Activated T-helper 17 cell treated with anti-CD3 and anti-CD28 coated beads, Interleukin-2, amount 50 U/mL, for 72 hours (primary cell): ENCODE measurements at regions not wholly inside any gene's neighbourhood (a gene's known extent, or its start where the extent isn't known, plus 50 kb on each side); places are given as distances from the start of the nearest gene placed in this dataset.

ENCODE experiments used
- ATAC-seq: fragments of 150-1000 bp; cut with Tn5 transposase; replicated peaks from 2 replicates; pipeline ENCODE4 v1.10.0; 2021; ENCODE audit warnings: mild to moderate bottlenecking, moderate library complexity
- H3K27ac Mint-ChIP-seq: one replicate; pipeline ENCODE4 v1.8.0; 2022; ENCODE audit warnings: mixed read lengths
- H3K27me3 Mint-ChIP-seq: one replicate; pipeline ENCODE4 v1.8.0; 2022; ENCODE audit warnings: mixed read lengths
- H3K36me3 Mint-ChIP-seq: one replicate; pipeline ENCODE4 v1.8.0; 2022; ENCODE audit warnings: low read depth, mild to moderate bottlenecking, mixed read lengths
- H3K4me1 Mint-ChIP-seq: one replicate; pipeline ENCODE4 v1.8.0; 2022; ENCODE audit warnings: mixed read lengths
- H3K4me3 Mint-ChIP-seq: one replicate; pipeline ENCODE4 v1.8.0; 2022; ENCODE audit warnings: mild to moderate bottlenecking, mixed read lengths
- H3K9me3 Mint-ChIP-seq: one replicate; pipeline ENCODE4 v1.8.0; 2022; ENCODE audit warnings: mixed read lengths

DNA sequence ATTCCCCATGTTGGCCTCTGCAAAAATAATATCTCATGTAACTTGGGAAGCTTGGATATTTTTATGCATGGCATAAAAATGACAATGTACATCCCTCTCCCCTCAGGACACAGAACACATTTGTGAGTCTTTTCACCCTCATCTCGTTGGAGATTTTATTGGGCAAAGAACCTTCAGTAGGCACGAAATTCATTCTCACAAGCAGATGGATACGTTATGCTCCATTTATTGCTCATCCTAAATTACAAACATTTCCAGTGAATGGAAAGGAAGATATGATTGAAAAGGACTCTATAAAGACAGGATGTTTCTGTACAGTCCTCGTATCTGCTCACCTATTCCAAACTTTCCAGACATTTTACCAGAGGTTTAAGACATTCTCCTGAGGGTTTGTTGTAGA is 1175.8 kb downstream of the UQCRFS1 start:
- Mint-ChIP-seq H3K27me3 (no peaks in the 10 kb centered on the region), H3K27ac (no peak overlapping the region), H3K4me1 (no peaks in the 10 kb centered on the region), H3K36me3 (no peaks in the 10 kb centered on the region), H3K9me3 (peaks cover 3% of the 10 kb centered on the region), H3K4me3 (no peak overlapping the region)
- ATAC-seq = no peak

GRCh38 chr19:28036486-28036885 is 1176.5 kb downstream of the UQCRFS1 start:
- Mint-ChIP-seq H3K4me3 (no peak overlapping the region), H3K36me3 (no peaks in the 10 kb centered on the region), H3K27me3 (no peaks in the 10 kb centered on the region), H3K27ac (no peak overlapping the region), H3K9me3 (peaks cover 5% of the 10 kb centered on the region), H3K4me1 (no peaks in the 10 kb centered on the region)
- no peak for ATAC-seq

DNA sequence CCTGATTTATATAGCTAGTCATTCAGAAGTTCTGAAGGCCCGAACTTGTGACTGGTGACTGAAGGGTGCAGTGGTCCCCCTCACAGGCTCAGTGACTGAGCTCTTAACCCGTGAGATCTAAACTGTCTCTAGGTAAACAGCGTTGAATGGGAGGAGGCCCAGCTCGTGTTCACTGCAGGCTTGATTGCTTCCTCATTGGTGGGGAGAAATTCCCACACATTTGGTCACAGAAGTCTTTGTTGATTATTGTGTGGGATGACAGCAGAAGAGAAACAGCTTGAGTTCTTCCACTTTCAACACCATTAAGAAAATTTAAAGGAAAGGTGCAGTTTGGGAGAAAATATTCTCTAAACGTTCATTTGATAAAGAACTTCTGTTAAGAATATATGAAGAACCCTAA is 1178.0 kb downstream of the UQCRFS1 start:
- H3K4me3 Mint-ChIP-seq = no peak overlapping the region
- no peak for ATAC-seq
- H3K9me3 Mint-ChIP-seq = peaks cover 5% of the 10 kb centered on the region
- H3K27ac Mint-ChIP-seq = no peak overlapping the region
- no peaks in the 10 kb centered on the region for H3K27me3 Mint-ChIP-seq
- H3K36me3 Mint-ChIP-seq = no peaks in the 10 kb centered on the region
- no peaks in the 10 kb centered on the region for H3K4me1 Mint-ChIP-seq

DNA sequence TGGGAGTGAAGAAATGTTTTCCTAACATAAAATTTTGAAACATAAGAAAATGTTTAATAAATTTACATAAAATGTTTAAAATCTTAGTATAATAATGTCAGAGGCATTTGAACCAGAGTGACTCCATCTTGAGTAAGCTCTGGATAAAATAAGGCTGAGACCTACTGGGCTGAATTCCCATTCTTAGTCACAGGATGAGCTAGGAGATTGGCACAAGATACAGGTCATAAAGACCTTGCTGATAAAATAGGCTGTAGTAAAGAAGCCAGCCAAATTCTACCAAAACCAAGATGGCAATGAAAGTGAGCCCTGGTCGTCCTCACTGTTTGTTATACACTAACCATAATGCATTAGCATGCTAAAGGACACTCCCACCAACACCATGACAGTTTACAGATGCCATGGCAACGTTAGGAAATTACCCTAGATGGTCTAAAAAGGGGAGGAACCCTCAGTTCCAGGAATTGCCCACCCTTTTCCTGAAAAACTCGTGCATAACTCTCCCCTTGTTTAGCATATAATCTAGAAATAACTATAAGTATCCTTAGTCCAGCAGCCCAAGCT is 1184.0 kb downstream of the UQCRFS1 start:
- Mint-ChIP-seq H3K36me3 (no peaks in the 10 kb centered on the region), H3K4me1 (no peaks in the 10 kb centered on the region), H3K27ac (no peak overlapping the region), H3K4me3 (no peak overlapping the region), H3K9me3 (peaks cover 8% of the 10 kb centered on the region), H3K27me3 (no peaks in the 10 kb centered on the region)
- ATAC-seq = no peak

DNA sequence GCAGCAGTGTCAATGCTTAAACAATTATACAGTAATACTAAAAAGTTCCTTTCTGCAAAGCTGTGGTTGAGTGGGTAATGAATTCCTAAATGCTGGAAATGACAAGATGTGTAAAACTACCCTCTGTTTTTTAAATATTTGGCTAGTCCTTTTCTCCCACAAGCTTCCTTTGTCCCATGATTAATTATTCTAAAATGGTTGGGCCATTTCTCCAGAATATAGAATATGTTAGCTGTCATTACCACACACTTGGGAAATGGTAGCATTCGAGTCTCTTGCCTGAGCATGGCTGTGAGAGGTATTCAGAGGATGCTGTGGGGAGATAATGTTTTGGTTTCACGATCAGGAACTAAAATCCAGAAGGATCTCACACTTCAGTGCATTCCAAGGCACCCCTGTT is 1185.8 kb downstream of the UQCRFS1 start:
- H3K36me3 Mint-ChIP-seq = no peaks in the 10 kb centered on the region
- H3K9me3 Mint-ChIP-seq = peaks cover 5% of the 10 kb centered on the region
- ATAC-seq = no peak
- no peak overlapping the region for H3K27ac Mint-ChIP-seq
- no peaks in the 10 kb centered on the region for H3K27me3 Mint-ChIP-seq
- no peak overlapping the region for H3K4me3 Mint-ChIP-seq
- no peaks in the 10 kb centered on the region for H3K4me1 Mint-ChIP-seq

GRCh38 chr19:28026636-28027035 is 1186.3 kb downstream of the UQCRFS1 start:
- no peak overlapping the region for H3K4me3 Mint-ChIP-seq
- ATAC-seq = no peak
- H3K4me1 Mint-ChIP-seq = no peaks in the 10 kb centered on the region
- H3K9me3 Mint-ChIP-seq = peaks cover 3% of the 10 kb centered on the region
- H3K27me3 Mint-ChIP-seq = no peaks in the 10 kb centered on the region
- no peak overlapping the region for H3K27ac Mint-ChIP-seq
- no peaks in the 10 kb centered on the region for H3K36me3 Mint-ChIP-seq

GRCh38 chr19:28024920-28025319 is 1188.0 kb downstream of the UQCRFS1 start:
- Mint-ChIP-seq H3K36me3 (no peaks in the 10 kb centered on the region), H3K4me1 (no peaks in the 10 kb centered on the region), H3K27me3 (no peaks in the 10 kb centered on the region), H3K9me3 (peaks cover 3% of the 10 kb centered on the region), H3K27ac (no peak overlapping the region), H3K4me3 (no peak overlapping the region)
- ATAC-seq = no peak

GRCh38 chr19:28023064-28023463 is 1189.9 kb downstream of the UQCRFS1 start:
- Mint-ChIP-seq H3K36me3 (no peaks in the 10 kb centered on the region), H3K9me3 (peaks cover 3% of the 10 kb centered on the region), H3K27me3 (no peaks in the 10 kb centered on the region), H3K4me3 (no peak overlapping the region), H3K4me1 (no peaks in the 10 kb centered on the region), H3K27ac (no peak overlapping the region)
- no peak for ATAC-seq

- no peaks in the 10 kb centered on the region for H3K36me3 Mint-ChIP-seq
Measured at GRCh38 chr19:28022506-28022905, 1190.4 kb downstream of the UQCRFS1 start.

GRCh38 chr19:28021259-28022185 is 1191.4 kb downstream of the UQCRFS1 start:
- Mint-ChIP-seq H3K27ac (no peak overlapping the region), H3K27me3 (no peaks in the 10 kb centered on the region), H3K4me1 (no peaks in the 10 kb centered on the region), H3K9me3 (no peaks in the 10 kb centered on the region), H3K36me3 (no peaks in the 10 kb centered on the region), H3K4me3 (no peak overlapping the region)
- no peak for ATAC-seq

More at GRCh38 chr19:28022506-28022905, 1190.4 kb downstream of the UQCRFS1 start:
- no peak overlapping the region for H3K27ac Mint-ChIP-seq
- H3K9me3 Mint-ChIP-seq = no peaks in the 10 kb centered on the region
- no peaks in the 10 kb centered on the region for H3K4me1 Mint-ChIP-seq
- H3K27me3 Mint-ChIP-seq = no peaks in the 10 kb centered on the region
- no peak for ATAC-seq
- H3K4me3 Mint-ChIP-seq = no peak overlapping the region

- ATAC-seq = no peak
- H3K4me1 Mint-ChIP-seq = no peaks in the 10 kb centered on the region
Measured at GRCh38 chr19:28020619-28021258, 1192.2 kb downstream of the UQCRFS1 start.

DNA sequence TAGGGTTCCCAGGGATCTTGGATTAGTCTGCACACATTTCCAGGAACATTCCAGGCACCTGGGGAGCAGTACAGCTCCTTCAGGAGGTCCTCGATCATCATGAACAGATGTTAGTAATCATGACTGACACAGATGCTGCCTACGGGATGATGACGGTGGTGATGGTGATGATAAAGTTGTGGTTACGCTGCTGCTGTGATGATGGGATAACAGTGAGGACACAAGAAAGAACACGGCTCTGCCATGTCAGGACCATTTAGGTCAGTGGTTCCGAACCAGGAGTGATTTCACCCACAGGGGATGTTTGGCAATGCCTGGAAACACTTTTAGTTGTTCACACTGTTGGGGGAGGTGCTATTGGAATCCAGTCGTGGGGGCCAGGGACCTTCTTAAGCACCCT is 1193.0 kb downstream of the UQCRFS1 start:
- Mint-ChIP-seq H3K27me3 (no peaks in the 10 kb centered on the region), H3K9me3 (no peaks in the 10 kb centered on the region), H3K36me3 (no peaks in the 10 kb centered on the region), H3K4me3 (no peak overlapping the region), H3K4me1 (no peaks in the 10 kb centered on the region), H3K27ac (no peak overlapping the region)
- ATAC-seq = no peak

More at GRCh38 chr19:28020619-28021258, 1192.2 kb downstream of the UQCRFS1 start:
- no peaks in the 10 kb centered on the region for H3K27me3 Mint-ChIP-seq
- H3K4me3 Mint-ChIP-seq = no peak overlapping the region
- no peaks in the 10 kb centered on the region for H3K36me3 Mint-ChIP-seq
- H3K9me3 Mint-ChIP-seq = no peaks in the 10 kb centered on the region
- H3K27ac Mint-ChIP-seq = no peak overlapping the region

- H3K9me3 Mint-ChIP-seq = no peaks in the 10 kb centered on the region
- H3K36me3 Mint-ChIP-seq = no peaks in the 10 kb centered on the region
- no peaks in the 10 kb centered on the region for H3K4me1 Mint-ChIP-seq
- no peak overlapping the region for H3K4me3 Mint-ChIP-seq
- H3K27me3 Mint-ChIP-seq = no peaks in the 10 kb centered on the region
- H3K27ac Mint-ChIP-seq = no peak overlapping the region
- ATAC-seq = no peak
Measured at GRCh38 chr19:28019371-28019770, 1193.6 kb downstream of the UQCRFS1 start.

- Mint-ChIP-seq H3K4me3 (no peak overlapping the region), H3K4me1 (no peaks in the 10 kb centered on the region), H3K27me3 (no peaks in the 10 kb centered on the region), H3K9me3 (peaks cover 2% of the 10 kb centered on the region), H3K27ac (no peak overlapping the region), H3K36me3 (no peaks in the 10 kb centered on the region)
- ATAC-seq = no peak
Measured at GRCh38 chr19:28018499-28018898, 1194.5 kb downstream of the UQCRFS1 start.
